GM12878 (cell line): ENCODE measurements at regions not wholly inside any gene's neighbourhood (a gene's known extent, or its start where the extent isn't known, plus 50 kb on each side); places are given as distances from the start of the nearest gene placed in this dataset.

Experiments used
- ATF7 ChIP-seq: fragments of 450-650 bp; IDR thresholded peaks from 2 replicates; pipeline ENCODE4 v1.6.1; 2016; ENCODE audit warnings: low read depth, mild to moderate bottlenecking
- BCL11A ChIP-seq: IDR thresholded peaks from 2 replicates; pipeline ENCODE4 v1.6.1; 2011; ENCODE audit warnings: low read depth, low read length
- DPF2 ChIP-seq: fragments of 450-650 bp; IDR thresholded peaks from 2 replicates; pipeline ENCODE4 v1.6.1; 2017; ENCODE audit warnings: mild to moderate bottlenecking
- EP300 ChIP-seq, 2 experiments: fragments of 150-350 bp in 1 of 2; IDR thresholded peaks; 2 replicates each; pipeline ENCODE4 v1.6.1; 2011 to 2012; ENCODE audit warnings: low read depth in 2 of 2, low read length in 2 of 2, borderline replicate concordance in 1 of 2, improper control_type of control experiment in 1 of 2, inconsistent platforms in 1 of 2; ENCODE audit not compliant: control insufficient read depth in 1 of 2
- KAT2A ChIP-seq: conservative IDR thresholded peaks from 2 replicates; pipeline ENCODE4 v1.6.1; 2011; ENCODE audit warnings: low read depth, low read length; ENCODE audit not compliant: control insufficient read depth
- MTA3 ChIP-seq: IDR thresholded peaks from 2 replicates; pipeline ENCODE4 v1.6.1; 2012; ENCODE audit warnings: low read length, inconsistent platforms, borderline replicate concordance
- NFIC ChIP-seq: IDR thresholded peaks from 2 replicates; pipeline ENCODE4 v1.6.1; 2012; ENCODE audit warnings: low read depth, mild to moderate bottlenecking, inconsistent platforms, low read length, moderate library complexity
- SIX5 ChIP-seq: IDR thresholded peaks from 2 replicates; pipeline ENCODE4 v1.6.1; 2011; ENCODE audit warnings: mild to moderate bottlenecking, low read depth, low read length, moderate library complexity; ENCODE audit not compliant: severe bottlenecking
- SPI1 ChIP-seq: IDR thresholded peaks from 2 replicates; pipeline ENCODE4 v1.6.1; 2011; ENCODE audit warnings: low read depth, mild to moderate bottlenecking, low read length, moderate library complexity, borderline replicate concordance; ENCODE audit not compliant: insufficient read depth
- STAT1 ChIP-seq: fragments of 450-650 bp; conservative IDR thresholded peaks from 2 replicates; pipeline ENCODE4 v1.6.1; 2014; ENCODE audit warnings: antibody characterized with exemption, mild to moderate bottlenecking
- TF ChIP-seq, protein P1 (sequence below): fragments of 150-350 bp; IDR thresholded peaks from 2 replicates; pipeline ENCODE4 v1.6.1; 2014; ENCODE audit warnings: mild to moderate bottlenecking, low read depth, low read length
- TF ChIP-seq, protein P2 (sequence below): fragments of 450-650 bp; IDR thresholded peaks from 2 replicates; pipeline ENCODE4 v1.6.1; 2016; ENCODE audit warnings: mild to moderate bottlenecking
- TF ChIP-seq, protein P3 (sequence below): IDR thresholded peaks from 2 replicates; pipeline ENCODE4 v1.6.1; 2011; ENCODE audit warnings: mild to moderate bottlenecking, low read depth, low read length, moderate library complexity; ENCODE audit not compliant: insufficient replicate concordance
- TF ChIP-seq, protein P4 (sequence below): fragments of 450-650 bp; IDR thresholded peaks from 2 replicates; pipeline ENCODE4 v1.6.1; 2018; ENCODE audit warnings: borderline replicate concordance, mild to moderate bottlenecking; ENCODE audit not compliant: partially characterized antibody
- TF ChIP-seq, protein P5 (sequence below): fragments of 450-650 bp; formaldehyde crosslinking; IDR thresholded peaks from 2 replicates; pipeline ENCODE4 v1.4.0; 2022; ENCODE audit warnings: mild to moderate bottlenecking, moderate library complexity
- TF ChIP-seq, protein P6 (sequence below), 3 experiments: IDR thresholded peaks in 2 of 3; conservative IDR thresholded peaks in 1 of 3; 2 replicates each; pipeline ENCODE4 v1.5.1; 2011; ENCODE audit warnings: low read depth in 3 of 3, low read length in 3 of 3, mild to moderate bottlenecking in 3 of 3, control low read depth in 2 of 3, moderate library complexity in 2 of 3, inconsistent platforms in 1 of 3, mixed read lengths in 1 of 3; ENCODE audit not compliant: control insufficient read depth in 2 of 3, insufficient read depth in 1 of 3; ENCODE audit errors: extremely low read depth in 1 of 3

DNA sequence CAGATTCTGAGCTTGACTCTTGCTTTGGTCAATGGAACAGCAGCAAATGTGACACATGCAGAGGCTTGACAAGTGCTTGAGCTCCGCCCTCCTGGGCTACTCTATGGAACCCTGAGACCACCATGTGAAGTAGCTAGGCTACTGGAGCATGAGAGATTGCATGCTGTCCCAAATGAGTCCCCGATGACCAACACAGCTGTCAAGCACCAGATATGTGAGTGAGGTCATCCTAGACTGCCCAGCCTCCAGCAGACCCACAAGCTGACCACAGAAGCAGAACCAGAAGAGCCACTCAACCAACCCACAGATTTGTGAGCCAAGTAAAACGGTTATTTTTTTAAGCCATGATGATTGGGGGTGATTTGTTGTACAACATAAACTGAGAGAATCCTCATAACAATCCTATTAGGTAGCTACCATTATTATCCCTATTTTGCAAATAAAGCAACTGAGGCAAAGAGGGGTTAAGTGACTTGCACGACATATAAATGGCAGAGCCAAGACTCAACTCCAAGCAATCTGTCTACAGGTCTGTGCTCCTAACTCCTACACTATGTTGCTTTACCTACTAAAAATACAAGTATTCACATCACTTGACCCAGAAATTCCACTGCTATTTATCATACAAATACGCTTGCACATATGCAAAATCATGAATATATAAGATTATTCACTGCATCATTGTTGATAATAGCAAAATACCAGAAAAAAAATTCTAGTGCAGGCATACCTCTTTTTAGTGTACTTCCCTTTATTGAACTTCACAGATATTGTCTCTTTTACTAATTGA, 136.2 kb downstream of the NDUFA12 start (continued):
- TF ChIP-seq, protein P1, sequence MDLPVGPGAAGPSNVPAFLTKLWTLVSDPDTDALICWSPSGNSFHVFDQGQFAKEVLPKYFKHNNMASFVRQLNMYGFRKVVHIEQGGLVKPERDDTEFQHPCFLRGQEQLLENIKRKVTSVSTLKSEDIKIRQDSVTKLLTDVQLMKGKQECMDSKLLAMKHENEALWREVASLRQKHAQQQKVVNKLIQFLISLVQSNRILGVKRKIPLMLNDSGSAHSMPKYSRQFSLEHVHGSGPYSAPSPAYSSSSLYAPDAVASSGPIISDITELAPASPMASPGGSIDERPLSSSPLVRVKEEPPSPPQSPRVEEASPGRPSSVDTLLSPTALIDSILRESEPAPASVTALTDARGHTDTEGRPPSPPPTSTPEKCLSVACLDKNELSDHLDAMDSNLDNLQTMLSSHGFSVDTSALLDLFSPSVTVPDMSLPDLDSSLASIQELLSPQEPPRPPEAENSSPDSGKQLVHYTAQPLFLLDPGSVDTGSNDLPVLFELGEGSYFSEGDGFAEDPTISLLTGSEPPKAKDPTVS, result no peak
- TF ChIP-seq, protein P2, sequence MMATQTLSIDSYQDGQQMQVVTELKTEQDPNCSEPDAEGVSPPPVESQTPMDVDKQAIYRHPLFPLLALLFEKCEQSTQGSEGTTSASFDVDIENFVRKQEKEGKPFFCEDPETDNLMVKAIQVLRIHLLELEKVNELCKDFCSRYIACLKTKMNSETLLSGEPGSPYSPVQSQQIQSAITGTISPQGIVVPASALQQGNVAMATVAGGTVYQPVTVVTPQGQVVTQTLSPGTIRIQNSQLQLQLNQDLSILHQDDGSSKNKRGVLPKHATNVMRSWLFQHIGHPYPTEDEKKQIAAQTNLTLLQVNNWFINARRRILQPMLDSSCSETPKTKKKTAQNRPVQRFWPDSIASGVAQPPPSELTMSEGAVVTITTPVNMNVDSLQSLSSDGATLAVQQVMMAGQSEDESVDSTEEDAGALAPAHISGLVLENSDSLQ, result no peak; the same call in 1 of the 2 replicates
- TF ChIP-seq SIX5 (no peak), SPI1 (peak; percentile 26; the same call in 1 of the 2 replicates), MTA3 (0 out of 2 replicates have a peak, but pooled peaks have one; percentile 35), ATF7 (peak; percentile 80), EP300 (IDR thresholded peaks at IDR 0.05; ENCODE audit: borderline replicate concordance in 1 of 2, control insufficient read depth in 1 of 2, low read depth in 2 of 2, low read length in 2 of 2) (peak; percentile 34 to 48; a peak in 2 of 4 replicates), BCL11A (peak; percentile 74), DPF2 (peak; percentile 24; the same call in 1 of the 2 replicates), NFIC (peak; percentile 55; the same call in 1 of the 2 replicates), STAT1 (no peak), KAT2A (no peak)
- TF ChIP-seq, protein P3, sequence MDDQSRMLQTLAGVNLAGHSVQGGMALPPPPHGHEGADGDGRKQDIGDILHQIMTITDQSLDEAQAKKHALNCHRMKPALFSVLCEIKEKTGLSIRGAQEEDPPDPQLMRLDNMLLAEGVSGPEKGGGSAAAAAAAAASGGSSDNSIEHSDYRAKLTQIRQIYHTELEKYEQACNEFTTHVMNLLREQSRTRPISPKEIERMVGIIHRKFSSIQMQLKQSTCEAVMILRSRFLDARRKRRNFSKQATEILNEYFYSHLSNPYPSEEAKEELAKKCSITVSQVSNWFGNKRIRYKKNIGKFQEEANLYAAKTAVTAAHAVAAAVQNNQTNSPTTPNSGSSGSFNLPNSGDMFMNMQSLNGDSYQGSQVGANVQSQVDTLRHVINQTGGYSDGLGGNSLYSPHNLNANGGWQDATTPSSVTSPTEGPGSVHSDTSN, result no peak
- TF ChIP-seq, protein P4, sequence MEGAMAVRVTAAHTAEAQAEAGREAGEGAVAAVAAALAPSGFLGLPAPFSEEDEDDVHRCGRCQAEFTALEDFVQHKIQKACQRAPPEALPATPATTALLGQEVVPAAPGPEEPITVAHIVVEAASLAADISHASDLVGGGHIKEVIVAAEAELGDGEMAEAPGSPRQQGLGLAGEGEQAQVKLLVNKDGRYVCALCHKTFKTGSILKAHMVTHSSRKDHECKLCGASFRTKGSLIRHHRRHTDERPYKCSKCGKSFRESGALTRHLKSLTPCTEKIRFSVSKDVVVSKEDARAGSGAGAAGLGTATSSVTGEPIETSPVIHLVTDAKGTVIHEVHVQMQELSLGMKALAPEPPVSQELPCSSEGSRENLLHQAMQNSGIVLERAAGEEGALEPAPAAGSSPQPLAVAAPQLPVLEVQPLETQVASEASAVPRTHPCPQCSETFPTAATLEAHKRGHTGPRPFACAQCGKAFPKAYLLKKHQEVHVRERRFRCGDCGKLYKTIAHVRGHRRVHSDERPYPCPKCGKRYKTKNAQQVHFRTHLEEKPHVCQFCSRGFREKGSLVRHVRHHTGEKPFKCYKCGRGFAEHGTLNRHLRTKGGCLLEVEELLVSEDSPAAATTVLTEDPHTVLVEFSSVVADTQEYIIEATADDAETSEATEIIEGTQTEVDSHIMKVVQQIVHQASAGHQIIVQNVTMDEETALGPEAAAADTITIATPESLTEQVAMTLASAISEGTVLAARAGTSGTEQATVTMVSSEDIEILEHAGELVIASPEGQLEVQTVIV, result no peak
- TF ChIP-seq, protein P5, sequence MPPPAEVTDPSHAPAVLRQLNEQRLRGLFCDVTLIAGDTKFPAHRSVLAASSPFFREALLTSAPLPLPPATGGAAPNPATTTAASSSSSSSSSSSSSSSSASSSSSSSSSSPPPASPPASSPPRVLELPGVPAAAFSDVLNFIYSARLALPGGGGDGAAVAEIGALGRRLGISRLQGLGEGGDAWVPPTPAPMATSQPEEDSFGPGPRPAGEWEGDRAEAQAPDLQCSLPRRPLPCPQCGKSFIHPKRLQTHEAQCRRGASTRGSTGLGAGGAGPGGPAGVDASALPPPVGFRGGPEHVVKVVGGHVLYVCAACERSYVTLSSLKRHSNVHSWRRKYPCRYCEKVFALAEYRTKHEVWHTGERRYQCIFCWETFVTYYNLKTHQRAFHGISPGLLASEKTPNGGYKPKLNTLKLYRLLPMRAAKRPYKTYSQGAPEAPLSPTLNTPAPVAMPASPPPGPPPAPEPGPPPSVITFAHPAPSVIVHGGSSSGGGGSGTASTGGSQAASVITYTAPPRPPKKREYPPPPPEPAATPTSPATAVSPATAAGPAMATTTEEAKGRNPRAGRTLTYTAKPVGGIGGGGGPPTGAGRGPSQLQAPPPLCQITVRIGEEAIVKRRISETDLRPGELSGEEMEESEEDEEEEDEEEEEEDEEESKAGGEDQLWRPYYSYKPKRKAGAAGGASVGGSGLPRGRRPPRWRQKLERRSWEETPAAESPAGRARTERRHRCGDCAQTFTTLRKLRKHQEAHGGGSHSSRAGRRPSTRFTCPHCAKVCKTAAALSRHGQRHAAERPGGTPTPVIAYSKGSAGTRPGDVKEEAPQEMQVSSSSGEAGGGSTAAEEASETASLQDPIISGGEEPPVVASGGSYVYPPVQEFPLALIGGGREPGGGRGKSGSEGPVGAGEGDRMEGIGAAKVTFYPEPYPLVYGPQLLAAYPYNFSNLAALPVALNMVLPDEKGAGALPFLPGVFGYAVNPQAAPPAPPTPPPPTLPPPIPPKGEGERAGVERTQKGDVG (CRISPR knock-in tag), result no peak
- TF ChIP-seq, protein P6, sequence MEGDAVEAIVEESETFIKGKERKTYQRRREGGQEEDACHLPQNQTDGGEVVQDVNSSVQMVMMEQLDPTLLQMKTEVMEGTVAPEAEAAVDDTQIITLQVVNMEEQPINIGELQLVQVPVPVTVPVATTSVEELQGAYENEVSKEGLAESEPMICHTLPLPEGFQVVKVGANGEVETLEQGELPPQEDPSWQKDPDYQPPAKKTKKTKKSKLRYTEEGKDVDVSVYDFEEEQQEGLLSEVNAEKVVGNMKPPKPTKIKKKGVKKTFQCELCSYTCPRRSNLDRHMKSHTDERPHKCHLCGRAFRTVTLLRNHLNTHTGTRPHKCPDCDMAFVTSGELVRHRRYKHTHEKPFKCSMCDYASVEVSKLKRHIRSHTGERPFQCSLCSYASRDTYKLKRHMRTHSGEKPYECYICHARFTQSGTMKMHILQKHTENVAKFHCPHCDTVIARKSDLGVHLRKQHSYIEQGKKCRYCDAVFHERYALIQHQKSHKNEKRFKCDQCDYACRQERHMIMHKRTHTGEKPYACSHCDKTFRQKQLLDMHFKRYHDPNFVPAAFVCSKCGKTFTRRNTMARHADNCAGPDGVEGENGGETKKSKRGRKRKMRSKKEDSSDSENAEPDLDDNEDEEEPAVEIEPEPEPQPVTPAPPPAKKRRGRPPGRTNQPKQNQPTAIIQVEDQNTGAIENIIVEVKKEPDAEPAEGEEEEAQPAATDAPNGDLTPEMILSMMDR (IDR thresholded peaks at IDR 0.05 in 2 of 3, conservative IDR thresholded peaks at IDR 0.05 in 1 of 3; ENCODE audit: control insufficient read depth in 2 of 3, extremely low read depth in 1 of 3, insufficient read depth in 1 of 3, low read depth in 3 of 3, low read length in 3 of 3), result no peak
